PC-9 (cell line): ENCODE measurements at regions not wholly inside any gene's neighbourhood (a gene's known extent, or its start where the extent isn't known, plus 50 kb on each side); places are given as distances from the start of the nearest gene placed in this dataset.

Experiments used
- BruUV-seq: library from RNA; stranded (reverse); fragments of 400-500 nt; replicated peaks from 2 replicates; lab custom pipeline; 2021; lab: Mats Ljungman, UMichigan
- CTCF ChIA-PET: fragments of 300-600 bp; sonication (Branson Sonifier 250); formaldehyde crosslinking; loops from one replicate; lab custom pipeline; 2022; ENCODE audit warnings: antibody characterized with exemption; lab: Charles Lee
- POLR2A ChIA-PET: fragments of 300-600 bp; sonication (Branson Sonifier 250); formaldehyde crosslinking; loops from one replicate; lab custom pipeline; 2022; ENCODE audit warnings: antibody characterized with exemption; ENCODE audit not compliant: unreplicated experiment; lab: Charles Lee
- DNase-seq, 2 experiments: peaks; one replicate each; pipeline versions ENCODE4 v3.0.0 to v3.0.0-alpha.2; 2015 to 2022; ENCODE audit warnings: mixed read lengths in 1 of 2
- H2AFZ ChIP-seq: fragments of 200-600 bp; sonication (generic); 2 replicates; pipeline ENCODE4 v1.8.1; 2017; ENCODE audit warnings: antibody characterized with exemption
- H3F3A ChIP-seq: fragments of 200-600 bp; sonication (generic); 2 replicates; pipeline ENCODE4 v1.8.1; 2017; ENCODE audit warnings: antibody characterized with exemption, mild to moderate bottlenecking, low read depth; ENCODE audit not compliant: insufficient read depth
- H3K27ac ChIP-seq: fragments of 200-600 bp; sonication (generic); 2 replicates; pipeline ENCODE4 v1.6.1; 2016; ENCODE audit warnings: mixed run types
- H3K27me3 ChIP-seq: fragments of 200-600 bp; sonication (generic); 2 replicates; pipeline ENCODE4 v1.6.1; 2016; ENCODE audit warnings: low read depth, mixed run types; ENCODE audit not compliant: insufficient read depth
- H3K36me3 ChIP-seq: fragments of 200-600 bp; sonication (generic); 2 replicates; pipeline ENCODE4 v1.6.1; 2016; ENCODE audit warnings: low read depth, mixed run types
- H3K4me1 ChIP-seq: fragments of 200-600 bp; sonication (generic); replicated peaks from 2 replicates; pipeline ENCODE4 v1.6.1; 2016; ENCODE audit warnings: mixed run types; ENCODE audit not compliant: insufficient read depth
- H3K4me2 ChIP-seq: fragments of 200-600 bp; sonication (generic); 2 replicates; pipeline ENCODE4 v1.6.1; 2017; ENCODE audit warnings: mixed run types
- H3K4me3 ChIP-seq: fragments of 200-600 bp; sonication (generic); 2 replicates; pipeline ENCODE4 v1.6.1; 2016; ENCODE audit warnings: mixed run types
- H3K79me2 ChIP-seq: fragments of 200-600 bp; sonication (generic); 2 replicates; pipeline ENCODE4 v1.6.1; 2017; ENCODE audit warnings: low read depth, mixed run types
- H3K9me2 ChIP-seq: fragments of 200-600 bp; sonication (generic); 2 replicates; pipeline ENCODE4 v1.8.1; 2017; ENCODE audit warnings: mild to moderate bottlenecking; ENCODE audit not compliant: insufficient read depth
- H3K9me3 ChIP-seq: fragments of 200-600 bp; sonication (generic); 2 replicates; pipeline ENCODE4 v1.8.1; 2016; ENCODE audit warnings: low read depth; ENCODE audit not compliant: insufficient read depth
- H4K20me1 ChIP-seq: fragments of 200-600 bp; sonication (generic); 2 replicates; pipeline ENCODE4 v1.8.1; 2017; ENCODE audit not compliant: insufficient read depth
- EZH2 ChIP-seq: fragments of 200-600 bp; sonication (generic); IDR thresholded peaks from 2 replicates; pipeline ENCODE4 v1.8.0; 2017; ENCODE audit warnings: antibody characterized with exemption, low read depth
- intact Hi-C: fragments of 100-400 bp; cut with micrococcal nuclease; formaldehyde crosslinking; loops from one replicate; pipeline ENCODE4 v1.10.0; 2022; ENCODE audit not compliant: unreplicated experiment
- TF ChIP-seq, protein P1 (sequence below): fragments of 200-600 bp; sonication (generic); conservative IDR thresholded peaks from 2 replicates; pipeline ENCODE4 v1.6.1; 2017; ENCODE audit warnings: mixed run types, antibody characterized with exemption, mild to moderate bottlenecking, moderate library complexity

DNA sequence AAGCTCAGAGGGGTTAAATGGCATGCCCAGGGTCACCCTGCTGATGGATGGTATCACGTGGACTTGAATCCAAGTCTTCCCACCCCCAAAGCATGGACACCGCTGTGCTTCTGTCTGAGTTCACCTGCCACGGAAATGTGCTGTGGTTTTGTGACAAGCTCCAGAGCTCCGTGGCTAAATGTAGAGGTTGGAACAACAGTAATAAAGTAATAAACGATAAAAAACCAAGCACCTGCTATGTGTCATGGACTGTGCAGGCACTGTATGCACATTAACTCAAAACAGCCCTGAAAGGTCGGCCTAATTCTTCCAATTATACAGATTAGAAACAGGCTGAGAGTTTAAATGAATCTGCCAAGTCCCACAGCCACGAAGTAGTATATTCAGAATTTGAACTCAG is 182.1 kb upstream of the NAV2 start:
- Histone ChIP-seq H3K27me3 (no peaks in the 10 kb centered on the region), H3K4me3 (no peak overlapping the region), H3K9me3 (no peaks in the 10 kb centered on the region), H3K4me1 (peaks cover 20% of the 10 kb centered on the region), H3K79me2 (no peaks in the 10 kb centered on the region), H4K20me1 (no peaks in the 10 kb centered on the region), H3K4me2 (no peak overlapping the region), H3K36me3 (no peaks in the 10 kb centered on the region), H2AFZ (no peak overlapping the region), H3K27ac (no peak overlapping the region), H3K9me2 (no peaks in the 10 kb centered on the region), H3F3A (peaks cover 13% of the 10 kb centered on the region; the same call in 1 of the 2 replicates)
- no TSS peak for BruUV-seq
- POLR2A ChIA-PET: no interaction called here
- TF ChIP-seq, protein P1, sequence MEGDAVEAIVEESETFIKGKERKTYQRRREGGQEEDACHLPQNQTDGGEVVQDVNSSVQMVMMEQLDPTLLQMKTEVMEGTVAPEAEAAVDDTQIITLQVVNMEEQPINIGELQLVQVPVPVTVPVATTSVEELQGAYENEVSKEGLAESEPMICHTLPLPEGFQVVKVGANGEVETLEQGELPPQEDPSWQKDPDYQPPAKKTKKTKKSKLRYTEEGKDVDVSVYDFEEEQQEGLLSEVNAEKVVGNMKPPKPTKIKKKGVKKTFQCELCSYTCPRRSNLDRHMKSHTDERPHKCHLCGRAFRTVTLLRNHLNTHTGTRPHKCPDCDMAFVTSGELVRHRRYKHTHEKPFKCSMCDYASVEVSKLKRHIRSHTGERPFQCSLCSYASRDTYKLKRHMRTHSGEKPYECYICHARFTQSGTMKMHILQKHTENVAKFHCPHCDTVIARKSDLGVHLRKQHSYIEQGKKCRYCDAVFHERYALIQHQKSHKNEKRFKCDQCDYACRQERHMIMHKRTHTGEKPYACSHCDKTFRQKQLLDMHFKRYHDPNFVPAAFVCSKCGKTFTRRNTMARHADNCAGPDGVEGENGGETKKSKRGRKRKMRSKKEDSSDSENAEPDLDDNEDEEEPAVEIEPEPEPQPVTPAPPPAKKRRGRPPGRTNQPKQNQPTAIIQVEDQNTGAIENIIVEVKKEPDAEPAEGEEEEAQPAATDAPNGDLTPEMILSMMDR: no peak
- no peak for TF ChIP-seq EZH2
- no peak for DNase-seq
- CTCF ChIA-PET: no interaction called here
- intact Hi-C loops: no loop called here

- ChIA-PET POLR2A (interaction anchor here (0.5 to 0.7 kb wide), 2 partner anchors 180 to 871 kb away, joined by 5 to 8 read pairs; no protein-coding TSS in a partner anchor), CTCF (no interaction called here)
- no TSS peak for BruUV-seq
- Histone ChIP-seq H3K79me2 (no peaks in the 10 kb centered on the region), H3K27me3 (no peaks in the 10 kb centered on the region), H4K20me1 (no peaks in the 10 kb centered on the region), H3K9me2 (no peaks in the 10 kb centered on the region), H3K4me3 (no peak overlapping the region), H3K27ac (peak overlapping the region; percentile 45), H3K9me3 (no peaks in the 10 kb centered on the region), H2AFZ (no peak overlapping the region), H3K36me3 (no peaks in the 10 kb centered on the region), H3F3A (peaks cover 14% of the 10 kb centered on the region; the same call in 1 of the 2 replicates), H3K4me2 (peak overlapping the region; percentile 45), H3K4me1 (peaks cover 29% of the 10 kb centered on the region)
- TF ChIP-seq EZH2: no peak
- intact Hi-C loops: no loop called here
- DNase-seq: no peak
Observed at GRCh38 chr11:19526119-19526518, 186.5 kb upstream of the NAV2 start.

DNA sequence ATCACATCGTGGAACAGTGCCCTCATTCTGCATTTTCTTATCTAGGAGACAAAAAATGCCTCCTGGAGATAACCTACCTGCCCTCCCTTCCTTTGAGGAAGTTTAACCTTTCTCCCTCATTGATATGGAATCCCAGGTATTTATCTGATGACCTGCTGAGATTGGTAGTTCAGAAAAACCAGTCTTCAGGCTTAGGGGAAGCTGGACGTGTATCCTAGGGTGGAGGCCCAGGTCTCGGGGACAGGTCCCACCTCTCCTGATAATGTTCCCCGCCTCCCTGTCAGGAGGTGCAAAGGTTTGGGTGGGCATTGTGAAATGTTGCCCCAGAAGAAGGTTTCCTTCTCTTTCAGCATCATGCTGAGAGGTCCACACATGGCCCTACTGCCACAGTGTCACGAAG is 186.9 kb upstream of the NAV2 start:
- Histone ChIP-seq H3K4me1 (peaks cover 29% of the 10 kb centered on the region), H3K4me3 (no peak overlapping the region), H3K9me2 (no peaks in the 10 kb centered on the region), H3K27ac (peak overlapping the region; percentile 45), H2AFZ (no peak overlapping the region), H4K20me1 (no peaks in the 10 kb centered on the region), H3F3A (peaks cover 14% of the 10 kb centered on the region; the same call in 1 of the 2 replicates), H3K79me2 (no peaks in the 10 kb centered on the region), H3K4me2 (peak overlapping the region; percentile 45), H3K9me3 (no peaks in the 10 kb centered on the region), H3K36me3 (no peaks in the 10 kb centered on the region), H3K27me3 (no peaks in the 10 kb centered on the region)
- CTCF ChIA-PET: no interaction called here
- BruUV-seq: no TSS peak
- DNase-seq: peak; percentile 18 to 85
- TF ChIP-seq EZH2: no peak
- TF ChIP-seq, protein P1: no peak
- intact Hi-C loops: no loop called here
- POLR2A ChIA-PET: interaction anchor here (0.7 kb wide), 1 partner anchor 179 kb away, joined by 5 read pairs; no protein-coding TSS in a partner anchor

DNA sequence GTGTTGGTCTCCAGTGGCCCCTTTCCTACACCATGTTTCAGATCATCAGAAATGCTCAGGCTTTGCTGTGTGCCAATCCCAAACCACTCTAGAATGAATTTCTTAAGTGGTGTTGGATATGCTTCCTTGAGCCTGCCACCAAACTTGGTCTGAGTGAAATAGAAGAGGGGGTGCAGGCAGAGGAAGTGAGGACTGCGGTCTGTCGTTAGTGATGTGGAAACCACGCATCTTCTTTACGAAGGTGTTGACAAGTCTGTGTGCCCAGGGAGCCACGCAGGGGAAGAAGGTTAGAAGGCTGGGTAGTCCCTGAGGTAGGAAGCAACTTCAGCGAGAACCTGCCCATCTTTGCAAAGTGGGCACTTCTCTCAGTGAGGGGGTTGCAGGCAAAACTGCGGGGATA is 187.4 kb upstream of the NAV2 start:
- no peak for DNase-seq
- ChIA-PET CTCF (no interaction called here), POLR2A (interaction anchor here (0.7 kb wide), 1 partner anchor 179 kb away, joined by 5 read pairs; no protein-coding TSS in a partner anchor)
- Histone ChIP-seq H3K4me3 (no peak overlapping the region), H4K20me1 (no peaks in the 10 kb centered on the region), H3K27ac (no peak overlapping the region), H3K27me3 (no peaks in the 10 kb centered on the region), H3K4me2 (peak overlapping the region; percentile 45), H3K36me3 (no peaks in the 10 kb centered on the region), H3K4me1 (peaks cover 29% of the 10 kb centered on the region), H2AFZ (no peak overlapping the region), H3F3A (peaks cover 14% of the 10 kb centered on the region; the same call in 1 of the 2 replicates), H3K9me2 (no peaks in the 10 kb centered on the region), H3K9me3 (no peaks in the 10 kb centered on the region), H3K79me2 (no peaks in the 10 kb centered on the region)
- intact Hi-C loops: no loop called here
- no TSS peak for BruUV-seq
- TF ChIP-seq EZH2: no peak
- TF ChIP-seq, protein P1: no peak
